Activated CD4-positive, alpha-beta T cell treated with anti-CD3 and anti-CD28 coated beads for 24 hours (primary cell): ENCODE measurements at regions not wholly inside any gene's neighbourhood (a gene's known extent, or its start where the extent isn't known, plus 50 kb on each side); places are given as distances from the start of the nearest gene placed in this dataset.

Source experiments
- DNase-seq, 2 donors: peaks; one replicate each; pipeline ENCODE4 v3.0.0-alpha.2; 2020; ENCODE audit warnings: low read depth in 2 of 2

DNA sequence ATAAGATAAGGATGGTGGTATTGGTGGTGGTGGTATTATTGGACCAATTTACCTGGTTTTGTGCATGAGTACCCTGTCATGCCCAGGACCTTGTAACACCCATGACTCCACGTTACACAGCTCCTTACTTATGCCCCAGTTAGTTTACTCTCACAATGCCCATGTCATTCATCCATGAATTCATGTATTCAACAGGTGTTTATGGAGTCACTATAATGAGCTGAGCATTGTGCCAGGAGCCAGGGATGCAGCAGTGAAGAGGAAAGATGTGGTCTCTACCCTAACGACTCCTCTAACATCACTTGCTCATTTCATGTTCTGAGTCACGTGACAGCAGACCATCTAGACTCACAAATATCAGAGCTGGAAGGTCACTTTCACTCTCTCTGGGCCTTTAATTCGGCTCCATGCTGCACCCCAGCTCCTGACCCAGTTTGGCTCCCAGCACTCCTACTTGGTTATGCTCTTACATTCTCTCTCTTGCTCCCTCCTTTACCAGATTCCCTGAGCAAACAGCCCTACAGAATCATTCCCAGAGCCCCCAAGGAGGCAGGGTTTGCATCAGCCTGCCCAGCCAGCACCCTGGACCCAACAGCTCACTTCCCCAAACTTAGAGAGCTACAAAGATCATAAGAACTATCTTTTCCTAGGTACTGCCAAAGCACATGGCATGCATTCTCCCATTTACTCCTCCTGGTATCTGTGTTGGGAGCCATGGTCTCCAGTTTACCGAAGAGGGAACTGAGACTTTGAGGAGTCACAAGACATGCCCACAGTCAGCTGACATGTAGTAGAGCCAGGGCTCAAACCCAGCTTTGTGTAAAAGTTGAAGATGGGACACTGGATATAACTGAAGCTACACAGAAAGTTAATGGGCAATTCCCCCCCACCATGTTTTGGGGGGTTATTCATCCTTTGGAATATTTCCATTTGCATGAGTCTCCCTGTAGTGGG is 449.9 kb downstream of the LRATD1 start:
- no peak for DNase-seq

DNA sequence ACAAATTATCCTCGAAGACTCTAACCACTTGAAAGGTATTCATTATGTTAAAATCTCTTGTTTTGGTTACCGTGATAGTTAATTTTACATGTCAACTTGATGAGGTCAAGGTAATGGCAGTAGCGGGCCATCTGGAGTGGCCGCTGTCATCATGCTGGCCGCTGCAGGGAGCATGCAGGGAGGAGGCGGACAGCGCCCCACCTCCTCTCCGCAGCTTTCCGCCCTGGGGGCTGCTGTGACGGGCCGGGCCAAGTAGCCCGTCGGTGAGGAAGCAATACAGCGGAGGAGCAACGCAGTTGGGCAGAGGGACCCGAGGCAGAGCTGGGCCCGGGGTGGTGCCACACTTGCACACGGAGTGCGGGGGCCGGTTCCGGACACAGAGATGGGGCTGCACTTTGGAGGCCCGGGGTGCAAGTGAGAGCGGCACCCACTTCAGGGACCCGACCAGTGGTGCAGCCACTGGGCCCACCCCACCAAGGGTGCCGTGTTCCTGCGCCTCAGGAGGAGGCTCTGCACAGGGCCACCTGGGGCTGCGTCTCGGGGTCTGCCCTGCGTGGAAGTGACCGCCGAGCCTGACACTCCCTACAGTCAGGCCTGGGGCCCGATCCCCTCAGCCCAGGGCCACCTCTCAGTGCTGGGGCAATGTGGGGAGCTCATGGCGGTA is 452.4 kb downstream of the LRATD1 start:
- no peak for DNase-seq

DNA sequence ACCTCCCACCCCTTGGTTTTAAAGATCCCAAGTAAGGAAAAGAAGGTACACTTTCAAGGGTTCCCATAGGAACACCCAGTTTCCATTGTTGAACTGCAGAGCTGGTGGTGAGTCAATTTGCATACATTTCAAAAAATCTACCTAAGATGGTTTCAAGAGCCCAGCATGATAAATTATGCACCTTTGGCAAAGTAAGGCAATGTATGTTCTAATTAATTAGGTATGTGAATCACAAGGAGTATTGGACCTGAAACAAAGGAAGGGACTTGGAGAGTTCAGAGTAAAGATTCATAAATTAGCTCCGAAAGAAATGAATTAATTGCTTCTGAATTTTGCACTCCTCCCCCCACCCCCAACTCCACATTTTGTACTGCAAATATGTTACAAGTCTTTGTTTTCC is 459.7 kb downstream of the LRATD1 start:
- no peak for DNase-seq

DNA sequence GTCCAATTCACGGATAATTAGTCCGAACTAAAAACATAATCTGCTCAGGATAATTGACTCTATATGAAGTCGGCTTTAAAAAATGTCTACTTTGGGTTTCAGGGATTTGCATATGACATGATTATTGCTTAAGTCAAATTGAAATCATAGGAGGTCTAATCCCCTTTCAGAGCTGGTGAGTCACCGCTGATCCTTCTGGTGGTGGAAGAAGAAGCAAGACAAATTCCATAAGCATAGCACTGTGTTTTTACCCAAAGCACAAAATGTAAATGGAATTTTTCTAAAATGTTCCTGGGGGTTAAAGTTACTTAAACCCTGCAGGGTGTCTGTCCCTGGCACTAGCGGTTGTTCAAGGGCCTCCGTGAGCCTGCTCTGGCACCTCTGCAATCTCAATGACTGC is 460.2 kb downstream of the LRATD1 start:
- no peak for DNase-seq

DNA sequence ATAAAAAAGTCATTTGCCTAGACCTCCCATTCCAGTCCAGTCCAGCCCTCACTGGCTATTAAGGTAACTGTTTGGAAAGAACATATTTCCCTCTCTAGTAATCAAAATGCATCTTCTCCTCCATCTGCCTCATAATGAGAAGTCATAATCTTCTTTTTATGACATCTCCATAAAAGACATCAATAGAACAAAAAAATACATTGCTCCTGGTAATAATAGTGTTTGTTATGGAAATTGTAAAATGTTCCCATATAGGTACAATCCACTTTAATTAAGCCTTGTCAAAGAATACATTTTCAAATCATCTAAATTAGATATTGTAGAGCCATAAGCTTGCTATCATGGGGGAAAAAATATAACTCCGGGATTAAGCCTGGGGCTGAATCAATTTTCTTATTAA is 461.6 kb downstream of the LRATD1 start:
- no peak for DNase-seq

DNA sequence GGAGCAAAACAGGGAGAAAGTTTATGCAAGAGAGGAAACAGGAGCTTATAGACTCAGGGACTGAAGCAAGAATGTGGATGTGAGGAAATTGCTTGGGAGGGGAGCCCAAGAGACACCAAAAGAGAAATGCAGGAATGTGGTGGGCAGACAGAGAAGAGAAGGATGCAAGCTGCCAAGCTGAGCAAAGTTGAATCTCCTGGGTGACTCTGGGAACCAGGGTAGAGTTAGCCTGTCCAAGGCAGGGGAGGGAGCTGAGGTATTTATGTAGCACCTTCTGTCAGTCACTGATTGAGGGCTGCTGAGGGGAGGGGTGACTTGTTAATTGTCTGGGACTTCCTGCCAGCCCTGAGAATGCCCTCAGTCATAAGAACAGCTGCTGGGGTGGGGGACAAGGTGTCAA is 464.3 kb downstream of the NBAS start:
- DNase-seq, result no peak

DNA sequence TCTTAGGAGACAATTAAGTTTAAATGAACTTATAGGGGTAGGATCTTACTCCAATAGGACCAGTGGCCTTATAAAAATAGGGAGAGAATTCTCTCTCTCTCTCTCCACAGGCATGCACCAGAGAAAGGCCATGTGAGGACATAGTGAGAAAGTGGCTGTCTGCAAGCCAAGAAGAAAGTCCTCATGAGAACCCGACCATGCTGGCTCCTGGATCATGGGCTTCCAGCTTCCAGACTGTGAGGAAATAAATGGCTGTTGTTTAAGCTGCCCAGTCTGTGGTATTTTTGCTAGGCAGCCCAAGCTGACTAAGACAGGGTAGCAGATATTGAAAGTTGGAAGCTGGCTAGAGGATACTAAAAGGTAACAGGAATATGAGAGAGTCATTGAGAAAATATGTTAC is 454.0 kb downstream of the NBAS start:
- no peak for DNase-seq

DNA sequence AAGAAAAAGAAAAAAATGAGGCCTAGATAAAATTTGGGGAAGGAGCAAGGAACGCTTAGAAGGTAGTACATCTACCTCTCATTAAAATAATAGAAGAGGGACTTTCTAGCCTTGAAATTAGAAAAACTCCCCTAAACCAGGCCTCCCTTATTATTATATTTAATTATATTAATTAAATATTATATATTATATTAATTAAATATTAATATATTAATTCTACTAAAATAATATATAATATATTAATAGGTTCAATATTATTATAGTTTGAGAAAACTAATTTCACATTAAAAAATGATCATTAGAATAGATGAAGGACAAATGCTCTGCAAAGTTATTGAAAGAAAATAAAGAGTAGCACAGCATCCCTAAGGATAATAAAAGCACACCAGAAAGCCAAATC is 449.4 kb downstream of the NBAS start:
- DNase-seq, result no peak

DNA sequence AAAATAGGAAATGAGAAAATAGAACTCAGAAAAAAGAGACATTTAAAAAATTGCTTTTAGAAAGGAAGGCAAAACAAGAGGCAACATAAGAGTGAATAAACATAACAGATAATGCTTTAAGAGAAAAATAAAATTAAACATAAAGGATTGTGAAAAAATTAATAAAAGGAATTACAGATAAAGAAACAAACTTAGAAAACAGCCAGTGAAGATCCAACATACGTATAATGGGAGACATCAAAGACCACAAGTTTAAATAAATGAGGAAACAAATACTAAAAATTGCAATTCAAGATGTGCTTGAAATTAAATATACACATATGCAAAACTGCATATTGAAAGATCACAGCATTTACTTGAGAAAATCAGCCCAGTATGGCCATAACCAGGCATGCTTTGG is 448.9 kb downstream of the NBAS start:
- no peak for DNase-seq

DNA sequence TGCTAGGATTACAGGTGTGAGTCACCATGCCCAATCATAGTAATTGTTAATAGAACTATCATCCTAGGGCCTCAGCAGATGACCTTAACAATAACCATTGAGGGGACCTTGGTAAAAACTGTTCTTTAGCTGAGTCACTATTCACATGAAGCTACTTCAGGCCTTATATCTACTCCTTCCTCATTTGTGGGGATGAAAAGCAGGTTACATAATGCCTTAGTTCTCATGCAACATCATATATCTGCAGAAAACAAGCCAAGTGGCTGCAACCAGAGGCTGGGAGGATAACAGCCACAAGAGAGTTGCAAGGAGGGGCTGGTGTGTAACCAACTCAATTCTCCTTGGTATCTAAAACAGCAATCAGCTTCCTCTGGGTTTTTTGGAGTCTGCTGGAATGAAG is 445.4 kb downstream of the NBAS start:
- DNase-seq, result no peak

DNA sequence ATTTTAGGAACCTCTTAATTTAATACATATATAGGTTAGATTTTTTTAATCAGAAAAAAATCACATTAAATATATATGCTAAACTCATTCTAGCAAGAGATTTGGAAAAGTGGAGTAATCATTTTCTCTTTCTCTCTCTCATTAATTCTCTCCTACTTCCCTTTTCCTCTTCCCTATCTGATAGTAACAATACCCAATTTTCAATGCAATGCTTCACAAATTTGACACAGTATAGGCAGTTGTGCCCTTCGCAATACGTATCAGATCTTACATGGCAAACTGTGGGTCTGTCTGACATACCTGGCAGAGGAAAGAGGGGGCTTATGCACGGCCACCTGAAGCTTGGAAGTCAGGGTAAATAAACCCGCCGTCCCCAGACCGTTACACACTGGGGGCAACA is 444.3 kb downstream of the NBAS start:
- no peak for DNase-seq
